ENCODE measurements at regions not wholly inside any gene's neighbourhood (a gene's known extent, or its start where the extent isn't known, plus 50 kb on each side); places are given as distances from the start of the nearest gene placed in this dataset.
A peak's percentile ranks its signal among the peaks of the same experiment; 100 is the strongest.

DNA sequence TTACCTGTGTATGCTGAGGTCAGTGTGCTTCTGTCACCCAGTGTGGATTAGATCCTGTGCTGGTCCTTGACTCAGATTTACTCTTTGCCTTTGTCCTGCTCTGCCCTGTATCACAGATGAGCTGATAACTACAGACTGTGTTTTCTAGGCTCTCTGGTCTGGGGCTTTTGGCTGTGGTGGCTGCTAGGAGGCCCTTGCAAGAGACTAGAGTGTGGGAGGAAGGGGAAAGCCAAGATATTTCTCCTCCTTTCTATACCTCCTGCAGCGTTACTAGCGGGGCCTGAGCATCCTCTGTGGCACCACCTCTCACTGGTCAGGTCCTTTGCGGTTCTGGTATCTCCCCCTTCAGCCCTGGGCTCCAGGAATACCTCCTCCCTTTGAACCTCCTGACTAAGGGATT, 282.3 kb upstream of the TBC1D5 start:
- Histone ChIP-seq H3K4me3 (ENCODE audit: insufficient read depth, low read length) (no peak overlapping the region), H3K9me3 (ENCODE audit: low read depth, low read length) (no peaks in the 10 kb centered on the region), H4K20me1 (ENCODE audit: insufficient read depth, low read length) (no peaks in the 10 kb centered on the region), H2AFZ (ENCODE audit: low read length) (no peak overlapping the region), H3K36me3 (ENCODE audit: insufficient read depth, low read length) (no peaks in the 10 kb centered on the region), H3K79me2 (ENCODE audit: insufficient read depth, low read length) (no peaks in the 10 kb centered on the region), H3K4me1 (ENCODE audit: insufficient read depth, low read length) (no peaks in the 10 kb centered on the region), H3K27ac (ENCODE audit: low read depth, low read length) (no peak overlapping the region), H3K4me2 (ENCODE audit: insufficient read depth, low read length) (no peak overlapping the region), H3K27me3 (ENCODE audit: insufficient read depth, low read length) (peaks cover 11% of the 10 kb centered on the region)
- TF ChIP-seq, protein P1, sequence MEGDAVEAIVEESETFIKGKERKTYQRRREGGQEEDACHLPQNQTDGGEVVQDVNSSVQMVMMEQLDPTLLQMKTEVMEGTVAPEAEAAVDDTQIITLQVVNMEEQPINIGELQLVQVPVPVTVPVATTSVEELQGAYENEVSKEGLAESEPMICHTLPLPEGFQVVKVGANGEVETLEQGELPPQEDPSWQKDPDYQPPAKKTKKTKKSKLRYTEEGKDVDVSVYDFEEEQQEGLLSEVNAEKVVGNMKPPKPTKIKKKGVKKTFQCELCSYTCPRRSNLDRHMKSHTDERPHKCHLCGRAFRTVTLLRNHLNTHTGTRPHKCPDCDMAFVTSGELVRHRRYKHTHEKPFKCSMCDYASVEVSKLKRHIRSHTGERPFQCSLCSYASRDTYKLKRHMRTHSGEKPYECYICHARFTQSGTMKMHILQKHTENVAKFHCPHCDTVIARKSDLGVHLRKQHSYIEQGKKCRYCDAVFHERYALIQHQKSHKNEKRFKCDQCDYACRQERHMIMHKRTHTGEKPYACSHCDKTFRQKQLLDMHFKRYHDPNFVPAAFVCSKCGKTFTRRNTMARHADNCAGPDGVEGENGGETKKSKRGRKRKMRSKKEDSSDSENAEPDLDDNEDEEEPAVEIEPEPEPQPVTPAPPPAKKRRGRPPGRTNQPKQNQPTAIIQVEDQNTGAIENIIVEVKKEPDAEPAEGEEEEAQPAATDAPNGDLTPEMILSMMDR (IDR thresholded peaks at IDR 0.05; ENCODE audit: extremely low read depth, low read depth, low read length) = no peak
- DNase-seq (ENCODE audit: insufficient read length, low spot score, missing footprints) = no peak

DNA sequence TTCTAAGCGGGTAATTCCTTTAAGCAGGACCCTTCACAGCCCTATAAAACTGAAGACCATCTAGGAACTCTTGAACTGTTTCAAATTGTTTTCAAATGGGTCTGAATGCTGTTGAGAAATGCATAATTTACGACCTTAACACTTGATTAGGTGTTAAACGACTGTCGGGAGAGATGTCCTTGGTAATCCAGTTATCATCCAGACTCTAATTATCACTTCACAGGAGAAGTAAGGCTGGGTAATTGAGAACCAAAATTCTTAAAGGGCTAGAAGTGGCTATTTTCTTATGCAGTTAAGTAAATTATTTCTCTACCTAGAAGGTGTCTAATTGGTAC, 276.7 kb upstream of the TBC1D5 start:
- TF ChIP-seq, protein P1 (IDR thresholded peaks at IDR 0.05; ENCODE audit: extremely low read depth, low read depth, low read length) = no peak
- no peaks in the 10 kb centered on the region for H3K36me3 ChIP-seq (ENCODE audit: insufficient read depth, low read length)
- peak; percentile 10 for DNase-seq (ENCODE audit: insufficient read length, low spot score, missing footprints)
- H3K4me3 ChIP-seq (ENCODE audit: insufficient read depth, low read length) = no peak overlapping the region
- H4K20me1 ChIP-seq (ENCODE audit: insufficient read depth, low read length) = no peaks in the 10 kb centered on the region
- no peak overlapping the region for H3K27ac ChIP-seq (ENCODE audit: low read depth, low read length)
- no peak overlapping the region for H2AFZ ChIP-seq (ENCODE audit: low read length)
- no peaks in the 10 kb centered on the region for H3K9me3 ChIP-seq (ENCODE audit: low read depth, low read length)
- peaks cover 31% of the 10 kb centered on the region for H3K27me3 ChIP-seq (ENCODE audit: insufficient read depth, low read length)
- no peak overlapping the region for H3K4me2 ChIP-seq (ENCODE audit: insufficient read depth, low read length)
- no peaks in the 10 kb centered on the region for H3K79me2 ChIP-seq (ENCODE audit: insufficient read depth, low read length)
- peaks cover 6% of the 10 kb centered on the region for H3K4me1 ChIP-seq (ENCODE audit: insufficient read depth, low read length)

DNA sequence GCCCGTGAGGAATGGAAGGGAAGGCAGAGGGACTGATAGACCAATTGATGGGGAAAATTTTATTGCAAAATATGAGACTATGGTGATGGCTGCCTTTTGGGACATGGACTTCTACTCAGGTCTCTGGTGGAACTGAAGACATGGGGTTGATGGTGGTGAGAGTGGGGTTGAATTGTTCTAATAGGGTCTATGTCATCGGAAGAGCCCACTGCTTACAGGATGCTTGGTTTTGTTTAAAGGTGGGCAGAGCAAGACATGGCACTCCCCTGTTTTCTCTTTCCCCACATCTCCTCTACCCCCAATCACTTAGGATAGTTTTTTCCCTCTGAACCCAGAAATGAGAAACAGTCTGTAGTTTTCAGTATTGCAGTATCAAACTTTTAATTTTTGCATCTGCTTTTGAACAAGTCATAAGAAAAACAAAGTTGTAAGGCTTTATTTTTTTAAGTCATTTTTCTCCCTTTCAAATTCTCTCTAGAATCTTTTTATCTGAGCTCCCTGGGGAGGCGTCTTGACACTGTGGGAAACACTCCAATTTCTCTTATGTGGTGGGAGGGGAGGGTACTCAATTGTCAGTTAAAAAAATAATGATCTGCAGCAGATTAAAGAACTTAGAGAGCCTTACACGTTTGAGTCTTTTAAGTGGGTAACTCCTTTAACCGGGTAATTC, 276.2 kb upstream of the TBC1D5 start:
- DNase-seq (ENCODE audit: insufficient read length, low spot score, missing footprints) = no peak
- Histone ChIP-seq H3K27me3 (ENCODE audit: insufficient read depth, low read length) (peaks cover 31% of the 10 kb centered on the region), H3K4me2 (ENCODE audit: insufficient read depth, low read length) (peak overlapping the region; percentile 14), H3K4me1 (ENCODE audit: insufficient read depth, low read length) (peaks cover 6% of the 10 kb centered on the region), H3K79me2 (ENCODE audit: insufficient read depth, low read length) (no peaks in the 10 kb centered on the region), H3K4me3 (ENCODE audit: insufficient read depth, low read length) (no peak overlapping the region), H2AFZ (ENCODE audit: low read length) (no peak overlapping the region), H3K36me3 (ENCODE audit: insufficient read depth, low read length) (no peaks in the 10 kb centered on the region), H4K20me1 (ENCODE audit: insufficient read depth, low read length) (no peaks in the 10 kb centered on the region), H3K27ac (ENCODE audit: low read depth, low read length) (no peak overlapping the region), H3K9me3 (ENCODE audit: low read depth, low read length) (no peaks in the 10 kb centered on the region)
- TF ChIP-seq, protein P1 (IDR thresholded peaks at IDR 0.05; ENCODE audit: extremely low read depth, low read depth, low read length) = no peak

DNA sequence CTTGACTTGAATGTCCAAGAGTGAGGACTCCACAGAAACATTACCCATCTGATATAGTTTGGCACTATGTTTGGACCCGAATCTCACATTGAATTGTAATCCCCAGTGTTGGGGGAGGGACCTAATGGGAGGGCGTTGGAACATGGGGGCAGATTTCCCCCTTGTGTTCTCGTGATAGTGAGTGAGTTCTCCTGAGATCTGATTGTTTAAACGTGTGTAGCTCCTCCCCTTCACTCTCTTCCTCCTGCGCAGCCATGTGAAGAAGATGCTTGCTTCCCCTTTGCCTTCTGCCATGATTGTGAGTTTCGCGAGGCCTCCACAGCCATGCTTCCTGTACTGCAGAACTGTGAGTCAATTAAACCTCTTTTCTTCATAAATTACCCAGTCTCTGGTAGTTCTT, 273.9 kb upstream of the TBC1D5 start:
- Histone ChIP-seq H3K27me3 (ENCODE audit: insufficient read depth, low read length) (peaks cover 29% of the 10 kb centered on the region), H3K27ac (ENCODE audit: low read depth, low read length) (no peak overlapping the region), H2AFZ (ENCODE audit: low read length) (no peak overlapping the region), H4K20me1 (ENCODE audit: insufficient read depth, low read length) (no peaks in the 10 kb centered on the region), H3K4me1 (ENCODE audit: insufficient read depth, low read length) (peaks cover 6% of the 10 kb centered on the region), H3K4me3 (ENCODE audit: insufficient read depth, low read length) (no peak overlapping the region), H3K79me2 (ENCODE audit: insufficient read depth, low read length) (no peaks in the 10 kb centered on the region), H3K4me2 (ENCODE audit: insufficient read depth, low read length) (no peak overlapping the region), H3K9me3 (ENCODE audit: low read depth, low read length) (no peaks in the 10 kb centered on the region), H3K36me3 (ENCODE audit: insufficient read depth, low read length) (no peaks in the 10 kb centered on the region)
- DNase-seq (ENCODE audit: insufficient read length, low spot score, missing footprints) = no peak
- TF ChIP-seq, protein P1 (IDR thresholded peaks at IDR 0.05; ENCODE audit: extremely low read depth, low read depth, low read length) = no peak
